HG02798 (cell line): ENCODE measurements at regions not wholly inside any gene's neighbourhood (a gene's known extent, or its start where the extent isn't known, plus 50 kb on each side); places are given as distances from the start of the nearest gene placed in this dataset.
"Not testable (repeated sequence)": the region's sequence is repeated elsewhere in the genome, so short reads cannot be mapped to it uniquely, and the experiment has no call there.

Experiments
- ATAC-seq: cut with Tn5 transposase; IDR thresholded peaks from one replicate; pipeline ENCODE4 v1.9.1; 2021; ENCODE audit warnings: mild to moderate bottlenecking; ENCODE audit not compliant: unreplicated experiment, poor library complexity

GRCh38 chr17:45554479-45554878 lies 64.0 kb upstream of the PLEKHM1 start:
- ATAC-seq, result not testable (repeated sequence)

- ATAC-seq, result not testable (repeated sequence)
Observed at GRCh38 chr17:45558821-45559220, 68.3 kb upstream of the PLEKHM1 start.

- not testable (repeated sequence) for ATAC-seq
Observed at GRCh38 chr17:45562868-45563267, 72.3 kb upstream of the PLEKHM1 start.

GRCh38 chr17:45563283-45563682 lies 72.8 kb upstream of the PLEKHM1 start:
- not testable (repeated sequence) for ATAC-seq

- ATAC-seq, result not testable (repeated sequence)
Observed at GRCh38 chr17:45568275-45568674, 77.8 kb upstream of the PLEKHM1 start.

GRCh38 chr17:45573326-45573725 lies 82.8 kb upstream of the PLEKHM1 start:
- not testable (repeated sequence) for ATAC-seq

- no peak for ATAC-seq
Observed at GRCh38 chr17:45573924-45574770, 83.6 kb upstream of the PLEKHM1 start.

GRCh38 chr17:45575126-45575885 lies 84.8 kb upstream of the PLEKHM1 start:
- no peak for ATAC-seq

GRCh38 chr17:45576527-45577307 lies 86.2 kb upstream of the PLEKHM1 start:
- not testable (repeated sequence) for ATAC-seq

GRCh38 chr17:45577571-45578279 lies 87.2 kb upstream of the PLEKHM1 start:
- ATAC-seq, result no peak

- no peak for ATAC-seq
Observed at GRCh38 chr17:45578516-45579455, 88.3 kb upstream of the PLEKHM1 start.

- ATAC-seq, result no peak
Observed at GRCh38 chr17:45579529-45580495, 89.3 kb upstream of the PLEKHM1 start.

- no peak for ATAC-seq
Observed at GRCh38 chr17:45580924-45581323, 90.4 kb upstream of the PLEKHM1 start.

GRCh38 chr17:45581860-45582259 lies 91.3 kb upstream of the PLEKHM1 start:
- ATAC-seq, result no peak

GRCh38 chr17:45584092-45585036 lies 93.8 kb upstream of the PLEKHM1 start:
- peak; percentile 66 for ATAC-seq

GRCh38 chr17:45585037-45585733 lies 94.7 kb upstream of the PLEKHM1 start:
- ATAC-seq, result peak; percentile 70
